ENCODE measurements at regions not wholly inside any gene's neighbourhood (a gene's known extent, or its start where the extent isn't known, plus 50 kb on each side); places are given as distances from the start of the nearest gene placed in this dataset.

DNA sequence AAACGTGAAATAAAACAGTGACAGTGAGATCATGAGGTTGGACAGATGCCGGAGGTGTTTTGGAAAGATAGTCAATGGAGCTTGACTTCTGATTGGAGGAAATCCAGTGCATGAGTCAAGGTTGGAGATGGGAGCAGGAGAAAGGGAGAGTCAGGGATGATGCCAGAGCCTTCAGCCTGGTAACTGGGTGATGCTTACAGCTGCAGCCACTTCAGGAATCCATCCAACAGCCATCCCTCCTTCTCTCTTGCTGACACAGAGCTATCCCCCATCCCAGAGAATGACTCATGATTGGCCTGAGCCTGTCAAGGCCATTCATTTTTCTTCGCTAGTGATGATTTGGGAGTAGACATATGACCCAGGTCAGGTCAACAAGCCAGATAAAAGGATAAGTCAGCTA is 112.8 kb downstream of the SAMD5 start:
- no peaks in the 10 kb centered on the region for H3K4me1 ChIP-seq (ENCODE audit: insufficient read depth, low read length)
- H3K4me3 ChIP-seq (ENCODE audit: low read length): no peak overlapping the region
- H3K27me3 ChIP-seq (ENCODE audit: insufficient read depth, low read length): no peaks in the 10 kb centered on the region
- H3K36me3 ChIP-seq (ENCODE audit: insufficient read depth, low read length): no peaks in the 10 kb centered on the region
- no peak overlapping the region for H2AFZ ChIP-seq (ENCODE audit: low read depth, low read length)
- no peaks in the 10 kb centered on the region for H3K9me3 ChIP-seq (ENCODE audit: low read length)

- no peaks in the 10 kb centered on the region for H3K4me1 ChIP-seq (ENCODE audit: insufficient read depth, low read length)
- no peak overlapping the region for H3K4me3 ChIP-seq (ENCODE audit: low read length)
- H3K36me3 ChIP-seq (ENCODE audit: insufficient read depth, low read length): no peaks in the 10 kb centered on the region
- H3K27me3 ChIP-seq (ENCODE audit: insufficient read depth, low read length): no peaks in the 10 kb centered on the region
- no peak overlapping the region for H2AFZ ChIP-seq (ENCODE audit: low read depth, low read length)
- H3K9me3 ChIP-seq (ENCODE audit: low read length): no peaks in the 10 kb centered on the region
Measured at GRCh38 chr6:147621961-147622360, 113.5 kb downstream of the SAMD5 start.

- Histone ChIP-seq H2AFZ (ENCODE audit: low read depth, low read length) (no peak overlapping the region), H3K4me1 (ENCODE audit: insufficient read depth, low read length) (no peaks in the 10 kb centered on the region), H3K27me3 (ENCODE audit: insufficient read depth, low read length) (no peaks in the 10 kb centered on the region), H3K4me3 (ENCODE audit: low read length) (no peak overlapping the region), H3K36me3 (ENCODE audit: insufficient read depth, low read length) (no peaks in the 10 kb centered on the region), H3K9me3 (ENCODE audit: low read length) (no peaks in the 10 kb centered on the region)
Measured at GRCh38 chr6:147624946-147625515, 116.5 kb downstream of the SAMD5 start.

- Histone ChIP-seq H3K4me1 (ENCODE audit: insufficient read depth, low read length) (no peaks in the 10 kb centered on the region), H3K27me3 (ENCODE audit: insufficient read depth, low read length) (no peaks in the 10 kb centered on the region), H3K9me3 (ENCODE audit: low read length) (no peaks in the 10 kb centered on the region), H3K36me3 (ENCODE audit: insufficient read depth, low read length) (no peaks in the 10 kb centered on the region), H2AFZ (ENCODE audit: low read depth, low read length) (no peak overlapping the region), H3K4me3 (ENCODE audit: low read length) (no peak overlapping the region)
Measured at GRCh38 chr6:147625946-147626345, 117.5 kb downstream of the SAMD5 start.

GRCh38 chr6:147627411-147627810 is 118.9 kb downstream of the SAMD5 start:
- Histone ChIP-seq H3K4me1 (ENCODE audit: insufficient read depth, low read length) (no peaks in the 10 kb centered on the region), H3K9me3 (ENCODE audit: low read length) (no peaks in the 10 kb centered on the region), H2AFZ (ENCODE audit: low read depth, low read length) (no peak overlapping the region), H3K36me3 (ENCODE audit: insufficient read depth, low read length) (no peaks in the 10 kb centered on the region), H3K4me3 (ENCODE audit: low read length) (no peak overlapping the region), H3K27me3 (ENCODE audit: insufficient read depth, low read length) (no peaks in the 10 kb centered on the region)

- no peak overlapping the region for H2AFZ ChIP-seq (ENCODE audit: low read depth, low read length)
- H3K4me3 ChIP-seq (ENCODE audit: low read length): no peak overlapping the region
- H3K27me3 ChIP-seq (ENCODE audit: insufficient read depth, low read length): no peaks in the 10 kb centered on the region
- H3K4me1 ChIP-seq (ENCODE audit: insufficient read depth, low read length): no peaks in the 10 kb centered on the region
- H3K9me3 ChIP-seq (ENCODE audit: low read length): no peaks in the 10 kb centered on the region
- H3K36me3 ChIP-seq (ENCODE audit: insufficient read depth, low read length): no peaks in the 10 kb centered on the region
Measured at GRCh38 chr6:147633191-147633590, 124.7 kb downstream of the SAMD5 start.

- H2AFZ ChIP-seq (ENCODE audit: low read depth, low read length): no peak overlapping the region
- H3K4me1 ChIP-seq (ENCODE audit: insufficient read depth, low read length): no peaks in the 10 kb centered on the region
- no peaks in the 10 kb centered on the region for H3K27me3 ChIP-seq (ENCODE audit: insufficient read depth, low read length)
- no peak overlapping the region for H3K4me3 ChIP-seq (ENCODE audit: low read length)
- H3K36me3 ChIP-seq (ENCODE audit: insufficient read depth, low read length): no peaks in the 10 kb centered on the region
- H3K9me3 ChIP-seq (ENCODE audit: low read length): no peaks in the 10 kb centered on the region
Measured at GRCh38 chr6:147637620-147638195, 129.2 kb downstream of the SAMD5 start.

DNA sequence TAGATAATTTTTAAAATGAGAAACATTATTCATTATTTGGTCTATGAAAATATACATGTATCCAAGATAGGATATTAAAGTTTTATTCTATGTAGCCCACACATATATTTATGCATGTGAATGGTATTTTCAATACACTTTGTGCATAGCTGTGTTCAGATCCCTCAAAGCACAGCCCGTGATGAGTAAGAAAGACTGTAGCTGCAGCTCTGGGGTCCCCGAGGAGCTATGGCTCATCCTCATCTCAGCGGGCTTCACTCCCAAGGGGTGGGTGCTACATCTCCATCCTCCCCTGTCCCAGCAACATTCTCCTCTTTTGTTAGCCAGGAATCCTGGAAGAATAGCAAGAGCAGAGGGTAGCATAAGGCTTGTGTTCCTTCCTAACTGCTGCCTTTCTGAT is 130.8 kb downstream of the SAMD5 start:
- no peaks in the 10 kb centered on the region for H3K36me3 ChIP-seq (ENCODE audit: insufficient read depth, low read length)
- no peak overlapping the region for H2AFZ ChIP-seq (ENCODE audit: low read depth, low read length)
- no peaks in the 10 kb centered on the region for H3K27me3 ChIP-seq (ENCODE audit: insufficient read depth, low read length)
- H3K4me3 ChIP-seq (ENCODE audit: low read length): no peak overlapping the region
- no peaks in the 10 kb centered on the region for H3K4me1 ChIP-seq (ENCODE audit: insufficient read depth, low read length)
- H3K9me3 ChIP-seq (ENCODE audit: low read length): no peaks in the 10 kb centered on the region

- no peaks in the 10 kb centered on the region for H3K9me3 ChIP-seq (ENCODE audit: low read length)
- H2AFZ ChIP-seq (ENCODE audit: low read depth, low read length): no peak overlapping the region
- H3K36me3 ChIP-seq (ENCODE audit: insufficient read depth, low read length): no peaks in the 10 kb centered on the region
- H3K4me1 ChIP-seq (ENCODE audit: insufficient read depth, low read length): peaks cover 3% of the 10 kb centered on the region
- H3K27me3 ChIP-seq (ENCODE audit: insufficient read depth, low read length): no peaks in the 10 kb centered on the region
- H3K4me3 ChIP-seq (ENCODE audit: low read length): no peak overlapping the region
Measured at GRCh38 chr6:147640606-147641005, 132.1 kb downstream of the SAMD5 start.

GRCh38 chr6:147641511-147641910 is 133.0 kb downstream of the SAMD5 start:
- no peak overlapping the region for H3K4me3 ChIP-seq (ENCODE audit: low read length)
- no peaks in the 10 kb centered on the region for H3K9me3 ChIP-seq (ENCODE audit: low read length)
- H3K27me3 ChIP-seq (ENCODE audit: insufficient read depth, low read length): no peaks in the 10 kb centered on the region
- H2AFZ ChIP-seq (ENCODE audit: low read depth, low read length): no peak overlapping the region
- no peaks in the 10 kb centered on the region for H3K36me3 ChIP-seq (ENCODE audit: insufficient read depth, low read length)
- peaks cover 3% of the 10 kb centered on the region for H3K4me1 ChIP-seq (ENCODE audit: insufficient read depth, low read length)

- Histone ChIP-seq H3K36me3 (ENCODE audit: insufficient read depth, low read length) (no peaks in the 10 kb centered on the region), H3K9me3 (ENCODE audit: low read length) (no peaks in the 10 kb centered on the region), H2AFZ (ENCODE audit: low read depth, low read length) (no peak overlapping the region), H3K4me3 (ENCODE audit: low read length) (no peak overlapping the region), H3K4me1 (ENCODE audit: insufficient read depth, low read length) (peaks cover 3% of the 10 kb centered on the region), H3K27me3 (ENCODE audit: insufficient read depth, low read length) (no peaks in the 10 kb centered on the region)
Measured at GRCh38 chr6:147642458-147642857, 134.0 kb downstream of the SAMD5 start.

GRCh38 chr6:147643341-147644200 is 135.1 kb downstream of the SAMD5 start:
- Histone ChIP-seq H3K4me1 (ENCODE audit: insufficient read depth, low read length) (peaks cover 3% of the 10 kb centered on the region), H3K4me3 (ENCODE audit: low read length) (no peak overlapping the region), H3K9me3 (ENCODE audit: low read length) (no peaks in the 10 kb centered on the region), H3K36me3 (ENCODE audit: insufficient read depth, low read length) (no peaks in the 10 kb centered on the region), H2AFZ (ENCODE audit: low read depth, low read length) (no peak overlapping the region), H3K27me3 (ENCODE audit: insufficient read depth, low read length) (no peaks in the 10 kb centered on the region)

GRCh38 chr6:147648916-147649315 is 140.4 kb downstream of the SAMD5 start:
- no peaks in the 10 kb centered on the region for H3K36me3 ChIP-seq (ENCODE audit: insufficient read depth, low read length)
- H3K27me3 ChIP-seq (ENCODE audit: insufficient read depth, low read length): no peaks in the 10 kb centered on the region
- H3K9me3 ChIP-seq (ENCODE audit: low read length): no peaks in the 10 kb centered on the region
- H3K4me1 ChIP-seq (ENCODE audit: insufficient read depth, low read length): peaks cover 3% of the 10 kb centered on the region
- H3K4me3 ChIP-seq (ENCODE audit: low read length): no peak overlapping the region
- H2AFZ ChIP-seq (ENCODE audit: low read depth, low read length): no peak overlapping the region
